HepG2 (cell line): ENCODE measurements at regions not wholly inside any gene's neighbourhood (a gene's known extent, or its start where the extent isn't known, plus 50 kb on each side); places are given as distances from the start of the nearest gene placed in this dataset.
"Not testable (repeated sequence)": the region's sequence is repeated elsewhere in the genome, so short reads cannot be mapped to it uniquely, and the experiment has no call there.

Experiments
- ATAC-seq: fragments of 200-7000 bp; cut with Tn5 transposase; 3 replicates; pipeline ENCODE4 v1.9.1; 2020; ENCODE audit warnings: mild to moderate bottlenecking, moderate library complexity
- BruUV-seq: library from RNA; stranded (reverse); fragments of 400-500 nt; replicated peaks from 2 replicates; lab custom pipeline; 2021; lab: Mats Ljungman, UMichigan
- CTCF ChIA-PET: fragments of 300-600 bp; formaldehyde crosslinking; extraction: SDS; loops from one replicate; lab custom pipeline; 2021; ENCODE audit warnings: low total read pairs, inconsistent platforms, low intra/inter-chr PET ratio; lab: Yijun Ruan, JAX
- POLR2A ChIA-PET: fragments of 350-600 bp; sonication (Branson Sonifier 250); formaldehyde crosslinking; loops from one replicate; lab custom pipeline; 2020; ENCODE audit warnings: antibody characterized with exemption, inconsistent platforms; lab: Yijun Ruan, JAX
- DNase-seq: peaks from one replicate; pipeline ENCODE4 v3.0.0-alpha.2; 2015; ENCODE audit warnings: low spot score
- FAIRE-seq: peaks from 3 replicates; lab custom pipeline; 2011; peaks lifted over from hg19 to GRCh38; lab: Jason Lieb, UNC
- H2AFZ ChIP-seq: one replicate; pipeline ENCODE4 v1.6.1; 2011; ENCODE audit warnings: low read length, inconsistent platforms
- H3K27ac ChIP-seq: fragments of 300-600 bp; 3 replicates; pipeline ENCODE4 v1.8.0; 2011; ENCODE audit warnings: mixed run types, mild to moderate bottlenecking, mixed read lengths, low read length, inconsistent platforms; ENCODE audit not compliant: insufficient read depth; ENCODE audit errors: extremely low read length
- H3K27me3 ChIP-seq, 2 experiments: fragments of 200-600 bp in 1 of 2; 2 replicates in 1 of 2; 3 replicates in 1 of 2; pipeline versions ENCODE4 v1.6.0 to v1.8.0; 2011; ENCODE audit warnings: low read length in 2 of 2, mild to moderate bottlenecking in 2 of 2, moderate library complexity in 2 of 2, inconsistent platforms in 1 of 2; ENCODE audit not compliant: insufficient read depth in 2 of 2, control insufficient read depth in 1 of 2
- H3K36me3 ChIP-seq, 2 experiments: fragments of 200-600 bp in 1 of 2; replicated peaks in 1 of 2; 2 replicates in 1 of 2; 3 replicates in 1 of 2; pipeline versions ENCODE4 v1.5.1 to v1.8.0; 2011; ENCODE audit warnings: low read length in 2 of 2, inconsistent platforms in 1 of 2; ENCODE audit not compliant: insufficient read depth in 2 of 2, control insufficient read depth in 1 of 2
- H3K4me1 ChIP-seq: 2 replicates; pipeline ENCODE4 v1.5.1; 2012; ENCODE audit warnings: low read length, inconsistent platforms; ENCODE audit not compliant: insufficient read depth
- H3K4me2 ChIP-seq: 2 replicates; pipeline ENCODE4 v1.6.0; 2011; ENCODE audit warnings: low read depth, low read length, inconsistent platforms
- H3K4me3 ChIP-seq, 3 experiments: fragments of 200-600 bp in 1 of 3; sonication (generic), shearing (Covaris generic) in 1 of 3; replicated peaks in 1 of 3; 2 replicates each; pipeline ENCODE4 v1.5.1; 2011 to 2016; ENCODE audit warnings: low read length in 3 of 3, inconsistent platforms in 2 of 3, low read depth in 2 of 3, mild to moderate bottlenecking in 2 of 3, control low read depth in 1 of 3, mixed read lengths in 1 of 3; ENCODE audit not compliant: insufficient read depth in 1 of 3
- H3K79me2 ChIP-seq: one replicate; pipeline ENCODE4 v1.6.1; 2011; ENCODE audit warnings: low read length, inconsistent platforms; ENCODE audit not compliant: insufficient read depth
- H3K9ac ChIP-seq: 2 replicates; pipeline ENCODE4 v1.6.0; 2011; ENCODE audit warnings: mild to moderate bottlenecking, low read depth, low read length, inconsistent platforms; ENCODE audit not compliant: insufficient read depth
- H3K9me3 ChIP-seq: 2 replicates; pipeline ENCODE4 v1.5.1; 2012; ENCODE audit warnings: mild to moderate bottlenecking, low read length
- H4K20me1 ChIP-seq: 2 replicates; pipeline ENCODE4 v1.6.0; 2011; ENCODE audit warnings: inconsistent platforms, mild to moderate bottlenecking, low read length, moderate library complexity; ENCODE audit not compliant: insufficient read depth
- ZNF281 ChIP-seq: sonication (generic); formaldehyde crosslinking; IDR thresholded peaks from 2 replicates; pipeline ENCODE4 v1.4.0; 2020; ENCODE audit warnings: missing genetic modification reagents, borderline replicate concordance
- WGBS: methylation state at CpG from one replicate; pipeline ENCODE4 v1.1.6; 2017; ENCODE audit warnings: low lambda C conversion rate; 5-methylcytosine and 5-hydroxymethylcytosine counted together
- in situ Hi-C: cut with HindIII; loops from 2 replicates; pipeline ENCODE4 v1.10.0; 2017; ENCODE audit warnings: low pct_unique_long_range_greater_than_20kb; ENCODE audit not compliant: extremely low pct_ligation_motif_present
- intact Hi-C: fragments of 100-400 bp; cut with micrococcal nuclease; formaldehyde crosslinking; loops from one replicate; pipeline ENCODE4 v1.10.0; 2022; ENCODE audit not compliant: unreplicated experiment

DNA sequence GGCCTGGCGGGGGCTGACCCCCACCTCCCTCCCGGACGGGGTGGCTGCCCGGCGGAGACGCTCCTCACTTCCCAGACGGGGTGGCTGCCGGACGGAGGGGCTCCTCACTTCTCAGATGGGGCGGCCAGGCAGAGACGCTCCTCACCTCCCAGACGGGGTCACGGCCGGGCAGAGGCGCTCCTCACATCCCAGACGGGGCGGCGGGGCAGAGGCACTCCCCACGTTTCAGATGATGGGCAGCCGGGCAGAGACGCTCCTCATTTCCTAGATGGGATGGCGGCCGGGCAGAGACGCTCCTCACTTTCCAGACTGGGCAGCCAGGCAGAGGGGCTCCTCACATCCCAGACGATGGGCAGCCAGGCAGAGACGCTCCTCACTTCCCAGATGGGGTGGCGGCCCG lies 149.3 kb upstream of the CCZ1B start:
- intact Hi-C loops, H3K9me3 ChIP-seq, H3K4me1 ChIP-seq, H3K27ac ChIP-seq, H4K20me1 ChIP-seq, BruUV-seq, H3K27me3 ChIP-seq, H3K36me3 ChIP-seq, H3K9ac ChIP-seq, POLR2A ChIA-PET, H3K79me2 ChIP-seq, CTCF ChIA-PET, H2AFZ ChIP-seq, in situ Hi-C loops, H3K4me2 ChIP-seq, FAIRE-seq, DNase-seq, ATAC-seq, H3K4me3 ChIP-seq: not testable (repeated sequence)
- WGBS: 88% methylated on average over 7 of the region's 28 CpGs

DNA sequence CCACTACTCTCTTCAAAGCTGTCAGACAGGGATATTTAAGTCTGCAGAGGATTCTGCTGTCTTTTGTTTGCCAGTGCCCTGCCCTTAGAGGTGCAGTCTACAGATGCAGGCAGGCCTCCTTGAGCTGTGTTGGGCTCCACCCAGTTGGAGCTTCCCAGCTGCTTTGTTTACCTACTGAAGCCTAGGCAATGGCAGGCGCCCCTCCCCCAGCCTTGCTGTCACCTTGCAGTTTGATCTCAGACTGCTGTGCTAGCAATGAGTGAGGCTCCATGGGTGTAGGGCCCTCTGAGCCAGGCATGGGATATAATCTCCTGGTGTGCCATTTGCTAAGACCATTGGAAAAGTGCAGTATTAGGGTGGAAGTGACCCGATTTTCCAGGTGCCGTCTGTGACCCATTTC lies 151.3 kb upstream of the CCZ1B start:
- H3K4me2 ChIP-seq, H2AFZ ChIP-seq, CTCF ChIA-PET, H3K27ac ChIP-seq, POLR2A ChIA-PET, H3K9ac ChIP-seq, H4K20me1 ChIP-seq, H3K79me2 ChIP-seq, in situ Hi-C loops, ATAC-seq, BruUV-seq, DNase-seq, intact Hi-C loops, H3K9me3 ChIP-seq, H3K4me1 ChIP-seq, H3K4me3 ChIP-seq, H3K27me3 ChIP-seq, FAIRE-seq, H3K36me3 ChIP-seq: not testable (repeated sequence)
- WGBS: 74% methylated on average over 2 of the region's 3 CpGs
- TF ChIP-seq ZNF281 (CRISPR knock-in tag): peak; percentile 55; the same call in 1 of the 2 replicates

DNA sequence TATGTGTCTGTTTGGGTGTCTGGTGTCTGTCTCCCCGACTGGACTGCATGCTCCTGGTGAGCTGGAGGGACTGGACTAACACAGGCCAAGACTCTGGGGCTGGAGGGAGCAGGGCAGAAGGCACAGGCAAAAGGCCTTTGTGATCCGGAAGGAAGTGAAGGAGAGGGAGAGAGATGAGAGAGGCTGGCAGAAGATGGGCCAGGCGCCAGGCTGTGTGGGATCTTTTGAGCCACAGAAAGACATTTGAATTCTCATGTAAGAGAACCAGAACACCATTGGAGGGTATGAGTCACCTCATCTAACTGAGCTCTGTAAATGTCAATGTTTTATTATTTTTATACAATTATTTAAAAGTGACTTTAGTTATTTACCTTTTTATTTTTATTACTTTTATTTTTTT lies 152.3 kb upstream of the CCZ1B start:
- in situ Hi-C loops, ATAC-seq: not testable (repeated sequence)

DNA sequence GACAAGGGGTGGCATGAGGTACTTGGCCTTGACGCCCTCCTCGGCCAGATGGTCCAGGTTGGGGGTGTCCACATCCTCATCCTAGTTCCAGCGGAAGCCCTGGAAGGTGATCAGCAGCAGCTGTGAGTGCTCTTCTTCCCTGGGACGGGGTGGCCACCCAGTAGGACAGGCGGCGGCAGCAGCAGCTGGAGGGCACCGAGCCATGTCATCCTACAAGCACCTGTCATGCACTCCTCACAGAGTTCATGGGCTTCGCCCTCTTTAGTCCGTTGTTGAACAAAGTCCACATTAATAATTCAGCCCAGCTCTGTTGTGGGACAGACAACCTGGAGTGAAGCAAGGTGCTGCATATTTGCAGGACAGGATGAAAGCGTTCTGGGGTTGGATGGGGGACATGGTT lies 153.4 kb upstream of the CCZ1B start:
- DNase-seq, H3K27ac ChIP-seq, H3K9me3 ChIP-seq, H3K79me2 ChIP-seq, H3K4me1 ChIP-seq, ATAC-seq, CTCF ChIA-PET, in situ Hi-C loops, BruUV-seq, H3K27me3 ChIP-seq, intact Hi-C loops, H3K4me2 ChIP-seq, H4K20me1 ChIP-seq, H3K36me3 ChIP-seq, POLR2A ChIA-PET, FAIRE-seq, H3K4me3 ChIP-seq, H3K9ac ChIP-seq, H2AFZ ChIP-seq: not testable (repeated sequence)
- 43% methylated on average over 5 of the region's 10 CpGs for WGBS

More for the DNA sequence above, 152.3 kb upstream of the CCZ1B start:
- intact Hi-C loops, H2AFZ ChIP-seq, H3K4me3 ChIP-seq, H3K27ac ChIP-seq, H3K4me1 ChIP-seq, FAIRE-seq, CTCF ChIA-PET, H3K9me3 ChIP-seq, H3K9ac ChIP-seq, H3K27me3 ChIP-seq, H3K4me2 ChIP-seq, H3K36me3 ChIP-seq, DNase-seq, POLR2A ChIA-PET, BruUV-seq, H3K79me2 ChIP-seq, H4K20me1 ChIP-seq: not testable (repeated sequence)
- 53% methylated on average over 3 of the region's 3 CpGs for WGBS
